GM18511 (cell line): ENCODE measurements at regions not wholly inside any gene's neighbourhood (a gene's known extent, or its start where the extent isn't known, plus 50 kb on each side); places are given as distances from the start of the nearest gene placed in this dataset.
A peak's percentile ranks its signal among the peaks of the same experiment; 100 is the strongest.
"Not testable (repeated sequence)": the region's sequence is repeated elsewhere in the genome, so short reads cannot be mapped to it uniquely, and the experiment has no call there.

ENCODE experiments used
- ATAC-seq: cut with Tn5 transposase; IDR thresholded peaks from one replicate; pipeline ENCODE4 v1.9.1; 2021; ENCODE audit warnings: mild to moderate bottlenecking, moderate library complexity; ENCODE audit not compliant: unreplicated experiment

GRCh38 chr6:144353871-144354314 is 68.8 kb downstream of the UTRN start:
- peak; percentile 74 for ATAC-seq

GRCh38 chr6:144359783-144360182 is 74.6 kb downstream of the UTRN start:
- ATAC-seq: no peak

- ATAC-seq: no peak
Observed at GRCh38 chr6:144360401-144360800, 75.3 kb downstream of the UTRN start.

DNA sequence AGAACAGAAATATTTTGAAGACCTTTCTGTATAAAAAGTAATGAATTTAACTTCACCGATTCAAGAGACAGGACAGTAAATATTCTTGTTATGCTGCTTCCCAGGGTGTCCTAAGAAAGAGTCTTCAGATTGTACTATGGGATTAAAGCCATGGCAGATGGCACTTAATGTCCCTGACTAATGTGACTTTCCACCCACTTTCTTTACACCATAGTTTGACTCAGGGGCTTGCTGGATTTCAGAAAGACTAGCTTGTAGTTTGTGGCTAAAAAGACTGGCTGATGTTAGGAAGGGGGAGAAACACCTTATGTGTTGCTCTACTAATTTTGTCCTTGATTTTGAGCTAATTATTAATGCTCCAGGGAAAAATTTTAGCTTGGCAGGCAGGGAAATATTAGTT is 75.9 kb downstream of the UTRN start:
- no peak for ATAC-seq

DNA sequence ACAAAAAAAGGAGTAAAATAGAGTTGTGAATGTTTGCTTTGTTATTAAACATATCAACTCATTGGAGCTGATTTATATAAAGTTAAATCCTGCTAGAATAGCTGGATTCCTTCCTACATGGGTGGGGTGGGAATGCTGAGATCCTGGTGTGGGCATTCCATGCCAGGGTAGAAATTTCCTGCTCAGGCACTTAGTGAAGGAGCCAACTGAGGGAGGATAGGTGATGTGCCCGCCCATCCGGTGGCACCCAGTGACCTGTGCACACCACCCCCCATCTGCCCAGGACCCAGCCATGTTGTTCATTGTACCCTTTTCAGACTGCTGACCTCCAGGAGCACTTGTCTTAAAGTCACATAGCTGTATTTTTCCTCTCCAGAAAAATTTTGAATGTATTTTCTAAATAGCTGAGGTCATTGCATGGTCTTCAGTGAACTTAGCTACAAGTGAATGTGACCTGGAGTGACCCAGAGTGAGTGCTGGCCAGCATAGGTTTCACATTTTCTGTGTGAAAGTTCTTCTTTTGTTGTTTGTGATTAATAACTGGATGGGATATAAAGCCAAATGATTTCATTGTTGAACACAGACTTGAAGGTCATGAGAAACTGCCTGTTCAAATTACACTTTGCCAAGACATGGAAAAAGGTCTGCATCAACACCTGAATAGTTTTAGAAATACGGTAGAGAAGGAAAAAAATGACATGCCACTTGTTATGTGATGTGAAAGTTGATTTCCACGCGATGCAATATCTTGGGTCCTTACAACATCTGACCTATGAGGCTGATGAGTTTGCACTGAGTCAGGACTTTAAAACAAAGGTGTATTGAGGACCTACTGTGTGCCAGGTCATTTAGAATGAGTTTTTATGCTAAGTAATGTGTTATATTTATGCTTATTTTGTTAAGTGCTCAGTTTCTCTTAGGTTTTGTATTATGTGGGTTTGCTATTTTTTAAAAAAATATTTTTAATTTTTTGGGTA is 77.2 kb downstream of the UTRN start:
- peak; percentile 44 for ATAC-seq

- ATAC-seq: no peak
Observed at GRCh38 chr6:144364208-144364720, 79.1 kb downstream of the UTRN start.

- ATAC-seq: no peak
Observed at GRCh38 chr6:144364782-144365181, 79.6 kb downstream of the UTRN start.

DNA sequence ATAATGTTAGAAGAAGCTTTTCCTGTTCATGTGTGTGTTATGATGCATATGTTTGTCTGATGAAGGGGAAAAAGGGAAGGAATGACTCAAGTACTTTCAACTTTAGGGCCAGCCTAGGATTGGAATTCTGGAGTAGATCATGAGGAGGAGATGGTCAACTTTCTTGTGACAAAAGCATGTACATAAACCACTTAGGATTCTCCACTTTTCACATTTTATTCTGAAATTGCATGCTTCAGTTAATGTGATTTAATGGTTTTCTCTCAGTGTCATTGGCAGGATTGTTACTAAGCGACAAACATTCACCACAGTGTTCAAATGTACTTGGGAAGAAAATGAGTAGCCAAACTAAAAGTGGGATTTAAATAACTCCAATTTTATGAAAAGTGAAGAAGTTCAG is 80.1 kb downstream of the UTRN start:
- ATAC-seq: no peak

DNA sequence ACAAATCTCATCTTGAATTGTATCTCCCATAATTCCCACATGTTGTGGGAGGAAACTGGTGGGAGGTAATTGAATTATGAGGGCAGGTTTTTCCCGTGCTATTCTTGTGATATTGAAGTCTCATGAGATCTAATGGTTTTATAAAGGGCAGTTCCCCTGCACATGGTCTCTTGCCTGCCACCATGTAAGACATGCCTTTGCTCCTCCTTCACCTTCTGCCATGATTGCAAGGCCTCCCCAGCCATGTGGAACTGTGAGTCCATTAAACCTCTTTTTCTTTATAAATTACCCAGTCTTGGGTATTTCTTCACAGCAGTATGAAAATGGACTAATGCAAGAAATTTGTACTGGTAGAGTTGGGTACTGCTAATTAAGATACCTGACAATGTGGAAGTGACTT is 84.6 kb downstream of the UTRN start:
- ATAC-seq: not testable (repeated sequence)

DNA sequence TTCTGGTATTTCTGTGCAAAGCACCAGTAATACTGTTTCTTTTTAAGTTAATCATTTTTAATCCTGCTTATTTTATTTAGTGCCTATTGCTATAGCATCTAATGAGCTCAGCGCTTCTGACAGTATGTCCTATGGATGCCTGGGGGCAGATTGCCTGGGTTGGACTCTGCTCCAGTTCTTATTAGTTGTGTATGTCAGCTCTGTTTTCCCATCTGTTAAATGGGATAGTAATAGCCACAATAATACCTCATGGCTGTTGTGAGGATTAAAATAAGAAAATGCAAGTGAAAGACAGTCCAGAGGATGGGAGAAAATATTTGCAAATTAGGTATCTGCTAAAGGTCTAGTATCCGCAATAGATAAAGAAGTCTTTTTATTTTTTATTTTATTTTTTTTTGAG is 87.0 kb downstream of the UTRN start:
- no peak for ATAC-seq

DNA sequence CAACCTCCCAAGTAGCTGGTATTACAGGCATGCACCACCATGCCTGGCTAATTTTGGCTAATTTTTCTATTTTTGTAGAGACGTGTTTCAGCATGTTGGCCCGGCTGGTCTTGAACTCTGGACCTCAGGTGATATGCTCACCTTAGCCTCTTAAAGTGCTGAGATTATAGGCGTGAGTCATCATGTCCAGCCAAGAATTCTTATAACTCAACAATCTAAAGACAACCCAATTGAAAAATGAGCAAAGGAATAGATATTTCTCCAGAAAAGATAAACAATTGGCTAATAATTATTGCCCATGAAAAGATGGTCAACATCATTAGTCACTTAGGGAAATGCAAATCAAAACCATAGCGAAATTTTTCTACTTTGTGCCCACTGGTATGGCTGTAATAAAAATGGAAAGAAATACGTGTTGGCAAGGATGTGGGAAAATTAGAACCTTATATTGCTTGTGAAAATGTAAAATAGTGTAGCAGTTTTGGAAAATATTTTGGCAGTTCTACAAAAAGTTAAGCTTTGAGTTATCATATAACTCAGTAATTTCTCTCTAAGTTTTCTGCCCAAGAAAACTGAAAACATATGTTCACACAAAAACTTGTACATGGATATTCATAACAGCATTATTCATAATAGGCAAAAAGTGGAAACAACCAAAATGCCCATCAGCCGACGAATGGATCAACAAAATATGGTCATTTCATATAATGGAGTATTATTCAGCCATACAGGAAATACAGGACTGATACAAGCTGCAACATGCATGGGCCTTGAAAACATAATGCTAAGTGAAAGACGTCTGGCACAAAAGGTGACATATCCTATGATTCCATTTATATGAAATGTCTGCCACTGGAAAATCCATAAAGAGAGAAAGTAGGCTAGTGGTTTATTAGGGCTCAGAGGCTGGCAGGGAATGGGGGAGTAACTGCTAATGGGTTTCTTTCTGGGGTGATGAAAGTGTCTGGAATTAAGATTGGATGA is 87.8 kb downstream of the UTRN start:
- no peak for ATAC-seq

- ATAC-seq: not testable (repeated sequence)
Observed at GRCh38 chr6:144374525-144374924, 89.4 kb downstream of the UTRN start.

GRCh38 chr6:144377586-144378210 is 92.6 kb downstream of the UTRN start:
- no peak for ATAC-seq

GRCh38 chr6:144378437-144378836 is 93.3 kb downstream of the UTRN start:
- ATAC-seq: no peak

GRCh38 chr6:144379356-144379755 is 94.2 kb downstream of the UTRN start:
- ATAC-seq: no peak

DNA sequence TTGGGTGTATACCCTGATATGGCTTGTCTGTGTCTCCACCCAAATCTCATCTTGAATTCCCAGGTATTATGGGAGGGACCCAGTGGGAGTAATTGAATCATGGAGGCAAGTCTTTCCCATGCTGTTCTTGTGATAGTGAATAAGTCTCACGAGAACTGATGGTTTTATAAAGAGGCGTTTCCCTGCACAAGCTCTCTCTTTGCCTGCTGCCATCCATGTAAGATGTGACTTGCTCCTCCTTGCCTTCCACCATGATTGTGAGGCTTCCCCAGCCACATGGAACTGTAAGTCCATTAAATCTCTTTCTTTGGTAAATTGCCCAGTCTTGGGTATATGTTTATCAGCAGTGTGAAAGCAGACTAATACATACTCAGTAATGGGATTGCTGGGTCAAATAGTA is 96.4 kb downstream of the UTRN start:
- ATAC-seq: not testable (repeated sequence)

DNA sequence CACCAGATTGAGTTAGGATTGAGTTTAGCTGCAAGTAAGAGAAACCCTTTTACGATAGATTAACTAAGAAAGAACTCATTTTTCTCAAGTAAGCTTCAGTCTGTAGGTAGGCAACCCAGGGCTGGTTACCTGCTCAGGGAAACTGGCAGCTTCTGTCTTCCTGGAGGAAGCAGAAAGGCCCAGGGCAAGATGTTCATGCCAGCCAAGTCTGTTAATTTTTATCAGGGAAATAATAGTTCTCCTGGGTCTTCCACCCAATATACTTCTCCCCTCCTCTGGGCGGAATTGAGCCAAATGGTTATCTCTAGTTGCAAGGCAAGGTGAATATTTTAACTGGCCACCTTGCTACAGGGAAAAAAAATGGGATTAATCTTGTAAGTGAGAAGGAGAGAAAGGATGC is 98.2 kb downstream of the UTRN start:
- no peak for ATAC-seq

DNA sequence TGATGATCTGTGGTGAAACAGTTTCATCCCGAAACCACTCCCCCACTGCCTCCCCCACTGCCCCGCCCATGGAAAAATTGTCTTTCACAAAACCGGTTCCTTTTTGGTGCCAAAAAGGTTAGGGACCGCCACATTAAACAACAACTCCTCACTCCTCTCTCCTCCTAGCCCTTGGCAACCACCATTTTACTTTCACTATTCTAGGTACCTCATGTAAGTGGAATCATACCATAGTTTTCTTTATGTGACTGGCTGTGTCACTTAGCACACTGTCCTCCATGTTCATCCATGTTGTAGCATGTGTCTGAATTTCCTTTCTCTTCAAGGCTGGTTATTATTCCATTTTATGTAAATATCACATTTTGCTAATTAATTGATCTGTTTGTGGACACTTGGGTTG is 99.3 kb downstream of the UTRN start:
- ATAC-seq: no peak

DNA sequence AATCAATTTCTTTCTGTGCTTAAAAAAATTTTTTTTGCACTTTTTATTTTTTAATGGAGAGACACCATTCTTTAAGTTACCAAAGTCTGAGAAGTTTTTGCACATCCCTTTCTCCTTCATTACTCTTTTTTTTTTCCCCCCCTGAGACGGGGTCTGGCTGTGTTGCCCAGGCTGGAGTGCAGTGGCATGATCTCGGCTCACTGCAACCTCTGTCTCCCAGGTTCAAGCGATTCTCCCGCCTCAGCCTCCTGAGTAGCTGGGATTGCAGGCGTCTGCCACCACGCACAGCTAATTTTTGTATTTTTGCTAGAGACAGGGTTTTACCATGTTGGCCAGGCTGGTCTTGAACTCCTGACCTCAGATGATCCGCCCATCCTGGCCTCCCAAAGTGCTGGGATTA is 104.3 kb downstream of the UTRN start:
- ATAC-seq: not testable (repeated sequence)

DNA sequence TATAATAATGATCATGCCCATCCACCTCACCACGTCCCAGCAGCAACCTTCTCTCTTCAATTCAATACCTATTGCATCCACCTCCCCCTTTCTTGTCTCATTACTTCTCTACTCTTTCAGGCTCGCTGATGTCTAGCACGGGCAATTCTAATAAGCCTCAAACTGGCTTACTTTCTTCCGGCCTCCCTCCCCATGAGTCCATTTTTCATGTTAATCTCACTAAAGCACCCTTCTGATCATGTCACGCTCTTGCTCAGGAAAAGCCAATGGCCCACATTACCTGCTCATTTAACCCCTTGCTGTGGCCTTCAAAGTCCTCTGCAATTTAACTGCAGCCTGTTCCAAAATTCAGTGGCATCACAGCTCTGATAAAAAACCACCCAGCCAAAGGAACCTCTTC is 105.1 kb downstream of the UTRN start:
- ATAC-seq: no peak

DNA sequence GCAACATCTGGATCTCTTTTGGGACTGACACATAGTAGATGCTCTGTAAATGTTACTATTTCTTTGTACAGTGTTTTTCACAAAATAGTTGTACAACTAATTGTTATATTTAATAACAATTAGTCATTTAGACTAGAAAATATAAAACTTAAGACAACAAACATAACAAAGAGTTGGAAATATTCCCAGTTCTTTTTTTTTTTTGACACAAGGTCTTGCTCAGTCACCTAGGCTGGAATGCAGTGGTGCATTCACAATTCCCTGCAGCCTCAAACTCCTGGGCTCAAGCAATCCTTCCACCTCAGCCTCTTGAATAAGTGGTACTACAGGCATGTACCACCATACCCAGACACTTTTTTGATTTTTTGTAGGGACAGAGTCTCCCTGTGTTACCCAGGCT is 105.8 kb downstream of the UTRN start:
- no peak for ATAC-seq
